ENCODE measurements at regions not wholly inside any gene's neighbourhood (a gene's known extent, or its start where the extent isn't known, plus 50 kb on each side); places are given as distances from the start of the nearest gene placed in this dataset.
A peak's percentile ranks its signal among the peaks of the same experiment; 100 is the strongest.
"Not testable (repeated sequence)": the region's sequence is repeated elsewhere in the genome, so short reads cannot be mapped to it uniquely, and the experiment has no call there.

DNA sequence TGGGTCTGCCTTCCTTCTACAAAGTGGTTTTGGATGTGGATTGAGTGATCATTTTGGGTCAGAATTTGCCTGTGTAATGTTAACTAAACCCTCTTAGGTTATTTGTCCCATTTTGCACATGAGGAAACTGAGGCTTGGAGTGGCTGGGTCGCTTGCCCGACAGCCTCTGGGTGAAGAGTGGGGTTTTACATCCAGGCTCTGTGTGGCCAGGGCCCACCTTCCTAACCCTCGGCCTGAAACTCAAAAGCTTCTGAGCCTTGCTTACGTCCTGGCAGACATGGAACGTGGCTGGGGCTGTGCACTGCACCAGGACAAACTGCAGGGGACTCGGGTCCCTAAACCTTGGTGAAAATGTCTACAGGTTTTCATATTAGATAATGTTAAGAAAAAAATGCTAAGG is 542.4 kb downstream of the TBC1D22A start:
- no peaks in the 10 kb centered on the region for H3K79me1 ChIP-seq (ENCODE audit: low read depth, low read length)
- H4K8ac ChIP-seq (ENCODE audit: low read depth, low read length), result no peak overlapping the region
- no peak overlapping the region for H2BK5ac ChIP-seq (ENCODE audit: low read length)
- no peak overlapping the region for H2BK15ac ChIP-seq (ENCODE audit: low read length)
- H3K9me3 ChIP-seq (replicated peaks in 1 of 2; ENCODE audit: control insufficient read depth in 2 of 2, insufficient read depth in 1 of 2, low read depth in 1 of 2, low read length in 2 of 2), result peaks cover 0 to 53% of the 10 kb centered on the region in 2 donors
- H3K27me3 ChIP-seq (ENCODE audit: control insufficient read depth in 3 of 3, insufficient read depth in 3 of 3, low read depth in 1 of 3, low read length in 3 of 3), result peaks cover 0 to 2% (median 0%) of the 10 kb centered on the region in 3 experiments
- H2AFZ ChIP-seq (ENCODE audit: low read length), result no peak overlapping the region
- H2BK12ac ChIP-seq (ENCODE audit: low read length), result no peak overlapping the region
- no peak overlapping the region for H3K14ac ChIP-seq (ENCODE audit: low read length)
- no peak overlapping the region for H3K4me3 ChIP-seq (ENCODE audit: low read length in 2 of 2)
- H3K4me2 ChIP-seq (ENCODE audit: insufficient read depth, low read length, poor library complexity, severe bottlenecking), result no peak overlapping the region
- no CpG with 5 or more reads among the region's 6 CpGs for WGBS, 2 donors (ENCODE audit: extremely low coverage in 2 of 2, insufficient read length in 2 of 2, insufficient replicate concordance in 1 of 2)
- DNase-seq (ENCODE audit: low spot score), result no peak
- H4K91ac ChIP-seq (ENCODE audit: low read depth, low read length, poor library complexity), result no peak overlapping the region
- no peak overlapping the region for H2AK5ac ChIP-seq (ENCODE audit: low read depth, low read length)
- no peak overlapping the region for H3K9ac ChIP-seq (ENCODE audit: low read depth, low read length, poor library complexity)
- no peaks in the 10 kb centered on the region for H3K4me1 ChIP-seq (ENCODE audit: control insufficient read depth in 2 of 2, insufficient read depth in 1 of 2, low read depth in 1 of 2, low read length in 2 of 2)
- no peak overlapping the region for H2BK120ac ChIP-seq (ENCODE audit: low read depth, low read length)
- H3K4ac ChIP-seq (ENCODE audit: low read length), result no peak overlapping the region
- H3K23ac ChIP-seq (ENCODE audit: low read depth, low read length, poor library complexity), result no peak overlapping the region
- H3K36me3 ChIP-seq (replicated peaks in 1 of 2; ENCODE audit: control insufficient read depth in 2 of 2, insufficient read depth in 2 of 2, low read length in 2 of 2), result no peaks in the 10 kb centered on the region
- no peak overlapping the region for H3K27ac ChIP-seq (replicated peaks; ENCODE audit: low read length)
- H3K18ac ChIP-seq (ENCODE audit: low read length), result no peak overlapping the region

DNA sequence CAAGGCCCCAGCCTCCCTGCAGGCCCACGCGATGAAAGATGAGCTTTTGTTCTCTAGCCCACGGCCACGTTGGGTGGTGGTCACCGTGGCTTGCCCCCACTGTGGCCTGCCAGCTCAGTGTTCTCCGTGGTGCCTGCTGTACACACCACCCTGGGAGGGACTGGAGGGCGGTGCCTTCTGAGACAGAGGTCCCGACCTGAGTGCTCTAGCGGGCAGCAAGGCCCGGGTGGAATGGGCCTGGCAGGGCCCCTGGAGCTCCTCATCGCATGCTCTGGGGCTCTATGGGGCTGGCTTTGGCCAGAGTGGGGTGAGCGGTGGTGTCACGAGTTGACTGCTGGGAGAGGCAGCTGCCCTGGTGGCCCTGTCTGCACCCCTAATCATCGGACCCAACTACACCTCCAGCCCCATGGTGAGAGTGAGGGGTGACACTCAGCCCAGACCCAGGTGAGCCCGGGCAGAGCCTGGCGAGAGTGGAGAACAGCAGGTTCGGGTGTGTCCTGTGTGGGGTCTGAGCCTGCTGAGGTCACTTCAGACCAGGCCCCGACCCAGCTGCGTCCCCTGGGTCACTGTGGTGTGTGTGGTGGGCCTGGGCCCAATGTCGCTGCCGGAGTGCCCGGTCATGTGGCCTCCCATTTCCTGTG is 541.9 kb downstream of the TBC1D22A start:
- Histone ChIP-seq H3K4me2 (ENCODE audit: insufficient read depth, low read length, poor library complexity, severe bottlenecking) (no peak overlapping the region), H3K14ac (ENCODE audit: low read length) (no peak overlapping the region), H2BK15ac (ENCODE audit: low read length) (no peak overlapping the region), H3K4ac (ENCODE audit: low read length) (no peak overlapping the region), H2BK12ac (ENCODE audit: low read length) (no peak overlapping the region), H3K4me3 (ENCODE audit: low read length in 2 of 2) (peak overlapping the region in 1 of 2 donors; percentile 37), H3K9me3 (replicated peaks in 1 of 2; ENCODE audit: control insufficient read depth in 2 of 2, insufficient read depth in 1 of 2, low read depth in 1 of 2, low read length in 2 of 2) (peaks cover 0 to 56% of the 10 kb centered on the region in 2 donors), H3K4me1 (ENCODE audit: control insufficient read depth in 2 of 2, insufficient read depth in 1 of 2, low read depth in 1 of 2, low read length in 2 of 2) (no peaks in the 10 kb centered on the region), H2AK5ac (ENCODE audit: low read depth, low read length) (no peak overlapping the region), H3K23ac (ENCODE audit: low read depth, low read length, poor library complexity) (no peak overlapping the region), H3K27ac (replicated peaks; ENCODE audit: low read length) (no peak overlapping the region), H2AFZ (ENCODE audit: low read length) (no peak overlapping the region), H3K79me1 (ENCODE audit: low read depth, low read length) (peaks cover 2% of the 10 kb centered on the region), H3K18ac (ENCODE audit: low read length) (peak overlapping the region; percentile 3), H3K36me3 (replicated peaks in 1 of 2; ENCODE audit: control insufficient read depth in 2 of 2, insufficient read depth in 2 of 2, low read length in 2 of 2) (no peaks in the 10 kb centered on the region), H2BK5ac (ENCODE audit: low read length) (no peak overlapping the region), H4K91ac (ENCODE audit: low read depth, low read length, poor library complexity) (no peak overlapping the region), H3K27me3 (ENCODE audit: control insufficient read depth in 3 of 3, insufficient read depth in 3 of 3, low read depth in 1 of 3, low read length in 3 of 3) (peaks cover 0 to 2% (median 0%) of the 10 kb centered on the region in 3 experiments), H4K8ac (ENCODE audit: low read depth, low read length) (no peak overlapping the region), H2BK120ac (ENCODE audit: low read depth, low read length) (no peak overlapping the region), H3K9ac (ENCODE audit: low read depth, low read length, poor library complexity) (peak overlapping the region; percentile 44)
- WGBS, 2 donors (ENCODE audit: extremely low coverage in 2 of 2, insufficient read length in 2 of 2, insufficient replicate concordance in 1 of 2), result no CpG with 5 or more reads among the region's 22 CpGs
- no peak for DNase-seq (ENCODE audit: low spot score)

DNA sequence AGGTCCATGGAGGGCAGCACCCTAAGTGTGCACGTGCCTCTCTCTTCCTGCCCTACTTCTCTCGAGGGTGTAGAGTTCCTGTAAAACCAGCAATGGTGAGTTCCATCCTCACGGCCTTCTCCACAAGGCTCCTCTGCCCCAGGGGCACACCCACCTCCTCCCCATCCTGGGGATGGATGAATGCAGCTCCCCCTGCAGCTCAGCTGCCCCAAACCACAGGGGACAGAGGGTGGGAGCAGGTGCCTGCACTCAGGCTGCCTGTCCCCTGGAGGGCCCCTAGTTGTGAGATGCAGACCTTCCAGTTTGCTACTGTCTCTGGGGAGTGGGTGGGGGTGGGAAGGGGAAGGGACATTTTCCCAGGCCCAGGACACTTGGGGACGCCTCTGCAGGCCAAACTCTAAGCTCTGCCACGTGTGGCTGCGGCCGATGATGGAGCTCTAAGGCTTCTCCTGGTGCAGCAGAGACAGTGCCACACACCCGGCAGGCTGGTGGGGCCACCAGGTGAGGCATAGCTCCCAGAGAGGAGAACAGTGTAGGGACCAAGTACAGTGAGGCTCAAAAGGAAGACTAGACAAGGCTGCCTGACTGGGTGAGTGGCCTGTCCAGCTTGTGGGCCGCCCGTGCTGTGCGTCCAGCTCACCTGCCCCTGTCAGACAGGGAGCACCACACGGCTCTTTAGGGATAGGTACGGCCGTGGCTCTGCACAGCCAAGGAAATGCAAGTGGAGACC is 540.9 kb downstream of the TBC1D22A start:
- peaks cover 0 to 55% of the 10 kb centered on the region in 2 donors for H3K9me3 ChIP-seq (replicated peaks in 1 of 2; ENCODE audit: control insufficient read depth in 2 of 2, insufficient read depth in 1 of 2, low read depth in 1 of 2, low read length in 2 of 2)
- H2AK5ac ChIP-seq (ENCODE audit: low read depth, low read length), result no peak overlapping the region
- no peak overlapping the region for H3K18ac ChIP-seq (ENCODE audit: low read length)
- H3K9ac ChIP-seq (ENCODE audit: low read depth, low read length, poor library complexity), result no peak overlapping the region
- no peak overlapping the region for H4K91ac ChIP-seq (ENCODE audit: low read depth, low read length, poor library complexity)
- no peak overlapping the region for H3K4me2 ChIP-seq (ENCODE audit: insufficient read depth, low read length, poor library complexity, severe bottlenecking)
- H3K4ac ChIP-seq (ENCODE audit: low read length), result no peak overlapping the region
- DNase-seq (ENCODE audit: low spot score), result no peak
- WGBS, 2 donors (ENCODE audit: extremely low coverage in 2 of 2, insufficient read length in 2 of 2, insufficient replicate concordance in 1 of 2), result no CpG with 5 or more reads among the region's 14 CpGs
- H3K23ac ChIP-seq (ENCODE audit: low read depth, low read length, poor library complexity), result no peak overlapping the region
- H3K27ac ChIP-seq (replicated peaks; ENCODE audit: low read length), result no peak overlapping the region
- H3K36me3 ChIP-seq (replicated peaks in 1 of 2; ENCODE audit: control insufficient read depth in 2 of 2, insufficient read depth in 2 of 2, low read length in 2 of 2), result no peaks in the 10 kb centered on the region
- no peak overlapping the region for H2BK15ac ChIP-seq (ENCODE audit: low read length)
- no peak overlapping the region for H2BK120ac ChIP-seq (ENCODE audit: low read depth, low read length)
- no peak overlapping the region for H2AFZ ChIP-seq (ENCODE audit: low read length)
- no peak overlapping the region for H3K14ac ChIP-seq (ENCODE audit: low read length)
- no peaks in the 10 kb centered on the region for H3K4me1 ChIP-seq (ENCODE audit: control insufficient read depth in 2 of 2, insufficient read depth in 1 of 2, low read depth in 1 of 2, low read length in 2 of 2)
- no peak overlapping the region for H2BK5ac ChIP-seq (ENCODE audit: low read length)
- peak overlapping the region in 1 of 2 donors; percentile 37 for H3K4me3 ChIP-seq (ENCODE audit: low read length in 2 of 2)
- H4K8ac ChIP-seq (ENCODE audit: low read depth, low read length), result no peak overlapping the region
- peaks cover 2% of the 10 kb centered on the region for H3K79me1 ChIP-seq (ENCODE audit: low read depth, low read length)
- peaks cover 0 to 2% (median 0%) of the 10 kb centered on the region in 3 experiments for H3K27me3 ChIP-seq (ENCODE audit: control insufficient read depth in 3 of 3, insufficient read depth in 3 of 3, low read depth in 1 of 3, low read length in 3 of 3)
- no peak overlapping the region for H2BK12ac ChIP-seq (ENCODE audit: low read length)

DNA sequence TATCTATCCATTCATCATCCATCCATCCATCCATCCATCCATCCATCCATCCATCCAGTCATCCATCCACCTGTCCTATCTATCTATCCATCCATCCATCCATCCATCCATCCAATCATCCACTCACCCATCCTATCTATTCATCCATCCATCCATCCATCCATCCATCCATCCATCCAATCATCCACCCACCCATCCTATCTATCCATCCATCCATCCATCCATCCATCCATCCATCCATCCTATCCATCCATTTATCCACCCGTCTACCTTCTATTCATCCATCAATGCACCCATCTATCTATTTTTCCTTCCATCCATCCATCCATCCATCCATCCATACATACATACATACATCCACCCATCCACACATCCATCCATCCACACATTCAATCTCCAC is 540.1 kb downstream of the TBC1D22A start:
- not testable (repeated sequence) for H3K4me2 ChIP-seq (ENCODE audit: insufficient read depth, low read length, poor library complexity, severe bottlenecking); DNase-seq (ENCODE audit: low spot score)
- 100% methylated on average over 1 of the region's 1 CpG; no CpG with 5 or more reads in 1 of the 2 donors for WGBS, 2 donors (ENCODE audit: extremely low coverage in 2 of 2, insufficient read length in 2 of 2, insufficient replicate concordance in 1 of 2)

More for the DNA sequence above, 540.1 kb downstream of the TBC1D22A start:
- H3K27ac ChIP-seq (replicated peaks; ENCODE audit: low read length); H2BK120ac ChIP-seq (ENCODE audit: low read depth, low read length); H2BK5ac ChIP-seq (ENCODE audit: low read length); H2BK15ac ChIP-seq (ENCODE audit: low read length); H3K4me1 ChIP-seq (ENCODE audit: control insufficient read depth in 2 of 2, insufficient read depth in 1 of 2, low read depth in 1 of 2, low read length in 2 of 2); H3K23ac ChIP-seq (ENCODE audit: low read depth, low read length, poor library complexity); H3K9ac ChIP-seq (ENCODE audit: low read depth, low read length, poor library complexity); H3K4me3 ChIP-seq (ENCODE audit: low read length in 2 of 2); H3K79me1 ChIP-seq (ENCODE audit: low read depth, low read length); H3K4ac ChIP-seq (ENCODE audit: low read length); H2AK5ac ChIP-seq (ENCODE audit: low read depth, low read length); H4K91ac ChIP-seq (ENCODE audit: low read depth, low read length, poor library complexity); H3K14ac ChIP-seq (ENCODE audit: low read length); H4K8ac ChIP-seq (ENCODE audit: low read depth, low read length); H3K18ac ChIP-seq (ENCODE audit: low read length); H3K36me3 ChIP-seq (replicated peaks in 1 of 2; ENCODE audit: control insufficient read depth in 2 of 2, insufficient read depth in 2 of 2, low read length in 2 of 2); H2AFZ ChIP-seq (ENCODE audit: low read length); H2BK12ac ChIP-seq (ENCODE audit: low read length); H3K27me3 ChIP-seq (ENCODE audit: control insufficient read depth in 3 of 3, insufficient read depth in 3 of 3, low read depth in 1 of 3, low read length in 3 of 3): not testable (repeated sequence)
- peaks cover 0 to 61% of the 10 kb centered on the region in 2 donors for H3K9me3 ChIP-seq (replicated peaks in 1 of 2; ENCODE audit: control insufficient read depth in 2 of 2, insufficient read depth in 1 of 2, low read depth in 1 of 2, low read length in 2 of 2)
